ENCODE measurements at regions not wholly inside any gene's neighbourhood (a gene's known extent, or its start where the extent isn't known, plus 50 kb on each side); places are given as distances from the start of the nearest gene placed in this dataset.

- POLR2A ChIA-PET = no interaction called here
- CTCF ChIA-PET = no interaction called here
- no peak for DNase-seq (ENCODE audit: extremely low spot score)
- TF ChIP-seq, protein P1, sequence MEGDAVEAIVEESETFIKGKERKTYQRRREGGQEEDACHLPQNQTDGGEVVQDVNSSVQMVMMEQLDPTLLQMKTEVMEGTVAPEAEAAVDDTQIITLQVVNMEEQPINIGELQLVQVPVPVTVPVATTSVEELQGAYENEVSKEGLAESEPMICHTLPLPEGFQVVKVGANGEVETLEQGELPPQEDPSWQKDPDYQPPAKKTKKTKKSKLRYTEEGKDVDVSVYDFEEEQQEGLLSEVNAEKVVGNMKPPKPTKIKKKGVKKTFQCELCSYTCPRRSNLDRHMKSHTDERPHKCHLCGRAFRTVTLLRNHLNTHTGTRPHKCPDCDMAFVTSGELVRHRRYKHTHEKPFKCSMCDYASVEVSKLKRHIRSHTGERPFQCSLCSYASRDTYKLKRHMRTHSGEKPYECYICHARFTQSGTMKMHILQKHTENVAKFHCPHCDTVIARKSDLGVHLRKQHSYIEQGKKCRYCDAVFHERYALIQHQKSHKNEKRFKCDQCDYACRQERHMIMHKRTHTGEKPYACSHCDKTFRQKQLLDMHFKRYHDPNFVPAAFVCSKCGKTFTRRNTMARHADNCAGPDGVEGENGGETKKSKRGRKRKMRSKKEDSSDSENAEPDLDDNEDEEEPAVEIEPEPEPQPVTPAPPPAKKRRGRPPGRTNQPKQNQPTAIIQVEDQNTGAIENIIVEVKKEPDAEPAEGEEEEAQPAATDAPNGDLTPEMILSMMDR (IDR thresholded peaks at IDR 0.05; ENCODE audit: control extremely low read depth, extremely low read depth, low read depth, missing control alignments) = no peak
Observed at GRCh38 chr1:73722055-73722454, 475.9 kb downstream of the LRRIQ3 start.

DNA sequence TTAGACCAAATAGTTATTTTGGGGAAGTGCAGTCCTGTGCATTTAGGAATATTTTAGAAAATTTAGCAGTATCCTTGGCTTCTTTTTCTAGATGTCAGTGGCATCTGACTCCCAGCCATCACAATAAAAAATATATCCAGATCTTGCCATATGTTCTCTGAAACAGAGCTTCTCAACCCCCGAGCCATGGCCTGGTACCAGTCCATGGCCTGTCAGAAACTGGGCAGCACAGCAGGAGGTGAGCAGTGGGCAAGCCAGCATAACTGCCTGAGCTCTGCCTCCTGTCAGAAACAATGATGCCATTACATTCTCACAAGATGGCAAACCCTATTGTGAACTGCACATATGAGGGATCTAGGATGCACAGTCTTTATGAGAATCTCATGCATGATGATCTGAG is 480.0 kb downstream of the LRRIQ3 start:
- CTCF ChIA-PET = no interaction called here
- POLR2A ChIA-PET = no interaction called here
- DNase-seq (ENCODE audit: extremely low spot score) = no peak
- TF ChIP-seq, protein P1 (IDR thresholded peaks at IDR 0.05; ENCODE audit: control extremely low read depth, extremely low read depth, low read depth, missing control alignments) = no peak

GRCh38 chr1:73711089-73711488 is 486.9 kb downstream of the LRRIQ3 start:
- CTCF ChIA-PET = no interaction called here
- TF ChIP-seq, protein P1 (IDR thresholded peaks at IDR 0.05; ENCODE audit: control extremely low read depth, extremely low read depth, low read depth, missing control alignments) = no peak
- no peak for DNase-seq (ENCODE audit: extremely low spot score)
- POLR2A ChIA-PET = no interaction called here

DNA sequence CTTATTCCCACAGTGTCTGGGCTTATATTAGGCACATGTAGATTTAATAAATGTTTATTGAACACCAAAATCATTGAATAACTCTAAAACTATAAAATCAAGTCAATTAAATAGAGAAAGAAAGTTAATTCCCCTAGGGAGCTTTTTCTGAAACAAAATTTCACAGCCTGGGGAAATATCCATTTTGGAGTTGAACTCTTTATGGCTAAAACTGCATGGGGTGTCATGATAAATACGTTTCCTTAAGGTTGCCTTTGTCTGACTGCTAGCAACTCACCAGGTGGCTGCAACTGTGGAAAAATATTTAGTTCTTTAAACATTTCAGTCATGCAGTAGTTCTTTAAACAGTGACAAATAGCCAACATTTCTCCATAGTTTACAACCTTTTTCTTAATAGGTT is 496.1 kb downstream of the LRRIQ3 start:
- TF ChIP-seq, protein P1 (IDR thresholded peaks at IDR 0.05; ENCODE audit: control extremely low read depth, extremely low read depth, low read depth, missing control alignments) = no peak
- DNase-seq (ENCODE audit: extremely low spot score) = no peak
- ChIA-PET POLR2A (no interaction called here), CTCF (no interaction called here)

- TF ChIP-seq, protein P1 (IDR thresholded peaks at IDR 0.05; ENCODE audit: control extremely low read depth, extremely low read depth, low read depth, missing control alignments) = no peak
- CTCF ChIA-PET = interaction anchor here (1.2 to 1.4 kb wide), 2 partner anchors 9 to 28 kb away, joined by 3 to 4 read pairs; no protein-coding TSS in a partner anchor
- POLR2A ChIA-PET = no interaction called here
- no peak for DNase-seq (ENCODE audit: extremely low spot score)
Observed at GRCh38 chr1:73676186-73676585, 521.8 kb downstream of the LRRIQ3 start.

GRCh38 chr1:73674945-73675561 is 522.9 kb downstream of the LRRIQ3 start:
- TF ChIP-seq, protein P1 (IDR thresholded peaks at IDR 0.05; ENCODE audit: control extremely low read depth, extremely low read depth, low read depth, missing control alignments) = peak; percentile 48
- ChIA-PET POLR2A (no interaction called here), CTCF (interaction anchor here (0.6 to 1.7 kb wide), 5 partner anchors 11 to 1052 kb away, joined by 3 to 5 read pairs (median 4); no protein-coding TSS in a partner anchor)
- peak; percentile 6 for DNase-seq (ENCODE audit: extremely low spot score)

All from GM10248 (cell line).